ENCODE measurements at regions not wholly inside any gene's neighbourhood (a gene's known extent, or its start where the extent isn't known, plus 50 kb on each side); places are given as distances from the start of the nearest gene placed in this dataset.

DNA sequence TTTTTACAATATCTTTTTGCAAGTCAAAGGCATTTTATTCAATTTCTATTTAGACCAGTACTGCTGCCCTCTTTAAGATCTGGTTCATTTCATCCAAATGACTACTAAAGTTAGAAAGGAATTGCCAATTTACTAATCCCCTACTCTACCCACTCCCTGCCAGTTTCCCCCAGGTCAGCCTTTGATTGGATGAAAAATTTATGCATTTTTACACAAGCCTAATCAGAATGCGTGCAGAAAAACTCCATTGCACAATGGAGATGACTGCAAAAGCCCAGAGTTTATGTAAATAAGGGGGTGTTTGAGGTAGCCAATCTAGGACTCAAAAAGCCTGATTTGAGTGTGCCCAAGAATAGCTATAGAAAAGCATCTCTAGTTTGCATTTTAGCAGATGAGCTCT is 310.6 kb downstream of the PABPC4L start:
- TF ChIP-seq EP300 (conservative IDR thresholded peaks at IDR 0.05; ENCODE audit: poor library complexity, severe bottlenecking) = no peak
- TF ChIP-seq, protein P1, sequence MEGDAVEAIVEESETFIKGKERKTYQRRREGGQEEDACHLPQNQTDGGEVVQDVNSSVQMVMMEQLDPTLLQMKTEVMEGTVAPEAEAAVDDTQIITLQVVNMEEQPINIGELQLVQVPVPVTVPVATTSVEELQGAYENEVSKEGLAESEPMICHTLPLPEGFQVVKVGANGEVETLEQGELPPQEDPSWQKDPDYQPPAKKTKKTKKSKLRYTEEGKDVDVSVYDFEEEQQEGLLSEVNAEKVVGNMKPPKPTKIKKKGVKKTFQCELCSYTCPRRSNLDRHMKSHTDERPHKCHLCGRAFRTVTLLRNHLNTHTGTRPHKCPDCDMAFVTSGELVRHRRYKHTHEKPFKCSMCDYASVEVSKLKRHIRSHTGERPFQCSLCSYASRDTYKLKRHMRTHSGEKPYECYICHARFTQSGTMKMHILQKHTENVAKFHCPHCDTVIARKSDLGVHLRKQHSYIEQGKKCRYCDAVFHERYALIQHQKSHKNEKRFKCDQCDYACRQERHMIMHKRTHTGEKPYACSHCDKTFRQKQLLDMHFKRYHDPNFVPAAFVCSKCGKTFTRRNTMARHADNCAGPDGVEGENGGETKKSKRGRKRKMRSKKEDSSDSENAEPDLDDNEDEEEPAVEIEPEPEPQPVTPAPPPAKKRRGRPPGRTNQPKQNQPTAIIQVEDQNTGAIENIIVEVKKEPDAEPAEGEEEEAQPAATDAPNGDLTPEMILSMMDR (IDR thresholded peaks at IDR 0.05; ENCODE audit: poor library complexity, severe bottlenecking) = no peak
- no peak for TF ChIP-seq EZH2 (IDR thresholded peaks at IDR 0.05; ENCODE audit: borderline replicate concordance, insufficient read depth, low read length, poor library complexity, severe bottlenecking)
- no peak for TF ChIP-seq POLR2AphosphoS5 (IDR thresholded peaks at IDR 0.05)
- no peak for TF ChIP-seq MXI1 (conservative IDR thresholded peaks at IDR 0.05; ENCODE audit: poor library complexity, severe bottlenecking)
- no peak for TF ChIP-seq RAD21 (conservative IDR thresholded peaks at IDR 0.05)
- no peak for TF ChIP-seq SMC3 (conservative IDR thresholded peaks at IDR 0.05; ENCODE audit: poor library complexity)
- TF ChIP-seq, protein P2, sequence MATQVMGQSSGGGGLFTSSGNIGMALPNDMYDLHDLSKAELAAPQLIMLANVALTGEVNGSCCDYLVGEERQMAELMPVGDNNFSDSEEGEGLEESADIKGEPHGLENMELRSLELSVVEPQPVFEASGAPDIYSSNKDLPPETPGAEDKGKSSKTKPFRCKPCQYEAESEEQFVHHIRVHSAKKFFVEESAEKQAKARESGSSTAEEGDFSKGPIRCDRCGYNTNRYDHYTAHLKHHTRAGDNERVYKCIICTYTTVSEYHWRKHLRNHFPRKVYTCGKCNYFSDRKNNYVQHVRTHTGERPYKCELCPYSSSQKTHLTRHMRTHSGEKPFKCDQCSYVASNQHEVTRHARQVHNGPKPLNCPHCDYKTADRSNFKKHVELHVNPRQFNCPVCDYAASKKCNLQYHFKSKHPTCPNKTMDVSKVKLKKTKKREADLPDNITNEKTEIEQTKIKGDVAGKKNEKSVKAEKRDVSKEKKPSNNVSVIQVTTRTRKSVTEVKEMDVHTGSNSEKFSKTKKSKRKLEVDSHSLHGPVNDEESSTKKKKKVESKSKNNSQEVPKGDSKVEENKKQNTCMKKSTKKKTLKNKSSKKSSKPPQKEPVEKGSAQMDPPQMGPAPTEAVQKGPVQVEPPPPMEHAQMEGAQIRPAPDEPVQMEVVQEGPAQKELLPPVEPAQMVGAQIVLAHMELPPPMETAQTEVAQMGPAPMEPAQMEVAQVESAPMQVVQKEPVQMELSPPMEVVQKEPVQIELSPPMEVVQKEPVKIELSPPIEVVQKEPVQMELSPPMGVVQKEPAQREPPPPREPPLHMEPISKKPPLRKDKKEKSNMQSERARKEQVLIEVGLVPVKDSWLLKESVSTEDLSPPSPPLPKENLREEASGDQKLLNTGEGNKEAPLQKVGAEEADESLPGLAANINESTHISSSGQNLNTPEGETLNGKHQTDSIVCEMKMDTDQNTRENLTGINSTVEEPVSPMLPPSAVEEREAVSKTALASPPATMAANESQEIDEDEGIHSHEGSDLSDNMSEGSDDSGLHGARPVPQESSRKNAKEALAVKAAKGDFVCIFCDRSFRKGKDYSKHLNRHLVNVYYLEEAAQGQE (IDR thresholded peaks at IDR 0.05; ENCODE audit: borderline replicate concordance) = no peak

All from neural cell (in vitro differentiated cells).